ENCODE measurements at regions not wholly inside any gene's neighbourhood (a gene's known extent, or its start where the extent isn't known, plus 50 kb on each side); places are given as distances from the start of the nearest gene placed in this dataset.

DNA sequence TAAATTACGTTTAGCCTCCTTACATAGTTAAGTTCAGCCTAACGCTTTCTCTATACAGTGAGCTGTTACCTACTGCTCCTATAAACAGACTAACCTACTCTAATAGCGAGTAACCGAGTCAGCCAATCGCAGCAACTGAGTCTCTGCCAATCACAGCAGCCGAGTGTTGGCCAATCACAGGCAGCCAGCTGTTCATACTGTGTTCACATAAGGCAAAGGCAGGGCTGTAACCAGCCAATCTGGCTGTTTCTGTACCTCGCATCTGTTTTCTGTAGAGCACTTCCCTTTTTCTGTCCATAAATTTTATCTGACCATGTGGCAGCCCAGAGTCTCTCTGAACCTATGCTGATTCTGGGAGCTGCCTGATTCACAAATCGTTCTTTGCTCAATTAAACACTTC, 263.9 kb upstream of the JARID2 start:
- intact Hi-C loops (cut with micrococcal nuclease) = no loop called here
- no peak for DNase-seq (ENCODE audit: low read depth, low spot score)
- Histone ChIP-seq H3K4me3 (replicated peaks in 1 of 2; ENCODE audit: low read depth in 1 of 2, low read length in 2 of 2) (no peak overlapping the region), H4K20me1 (ENCODE audit: insufficient read depth) (no peaks in the 10 kb centered on the region), H3K27me3 (ENCODE audit: insufficient read depth, low read length) (no peaks in the 10 kb centered on the region), H3K79me2 (ENCODE audit: insufficient read depth, low read length) (no peaks in the 10 kb centered on the region), H3K36me3 (ENCODE audit: control insufficient read depth in 1 of 2, insufficient read depth in 2 of 2, low read length in 2 of 2) (no peaks in the 10 kb centered on the region), H3K27ac (ENCODE audit: low read depth, low read length) (no peak overlapping the region), H2AFZ (ENCODE audit: low read depth, low read length, poor library complexity, severe bottlenecking) (no peak overlapping the region), H3K4me2 (ENCODE audit: low read length) (no peak overlapping the region), H3K9me3 (ENCODE audit: control insufficient read depth in 1 of 2, insufficient read depth in 1 of 2, low read depth in 1 of 2, low read length in 2 of 2) (no peaks in the 10 kb centered on the region), H3K4me1 (ENCODE audit: control insufficient read depth in 1 of 2, insufficient read depth in 2 of 2, low read length in 2 of 2) (peaks cover 0 to 7% of the 10 kb centered on the region in 2 experiments; a peak in 1 of 4 replicates), H3K9ac (ENCODE audit: low read length) (no peak overlapping the region), H3K9me2 (ENCODE audit: insufficient read depth) (no peaks in the 10 kb centered on the region)
- ChIA-PET CTCF (no interaction called here), RAD21 (ENCODE audit: low non-redundant PET in 1 of 2, low total read pairs in 2 of 2, uncharacterized antibody in 2 of 2, unreplicated experiment in 2 of 2) (no interaction called here), POLR2A (no interaction called here)
- no peak for ATAC-seq
- TF ChIP-seq, protein P1, sequence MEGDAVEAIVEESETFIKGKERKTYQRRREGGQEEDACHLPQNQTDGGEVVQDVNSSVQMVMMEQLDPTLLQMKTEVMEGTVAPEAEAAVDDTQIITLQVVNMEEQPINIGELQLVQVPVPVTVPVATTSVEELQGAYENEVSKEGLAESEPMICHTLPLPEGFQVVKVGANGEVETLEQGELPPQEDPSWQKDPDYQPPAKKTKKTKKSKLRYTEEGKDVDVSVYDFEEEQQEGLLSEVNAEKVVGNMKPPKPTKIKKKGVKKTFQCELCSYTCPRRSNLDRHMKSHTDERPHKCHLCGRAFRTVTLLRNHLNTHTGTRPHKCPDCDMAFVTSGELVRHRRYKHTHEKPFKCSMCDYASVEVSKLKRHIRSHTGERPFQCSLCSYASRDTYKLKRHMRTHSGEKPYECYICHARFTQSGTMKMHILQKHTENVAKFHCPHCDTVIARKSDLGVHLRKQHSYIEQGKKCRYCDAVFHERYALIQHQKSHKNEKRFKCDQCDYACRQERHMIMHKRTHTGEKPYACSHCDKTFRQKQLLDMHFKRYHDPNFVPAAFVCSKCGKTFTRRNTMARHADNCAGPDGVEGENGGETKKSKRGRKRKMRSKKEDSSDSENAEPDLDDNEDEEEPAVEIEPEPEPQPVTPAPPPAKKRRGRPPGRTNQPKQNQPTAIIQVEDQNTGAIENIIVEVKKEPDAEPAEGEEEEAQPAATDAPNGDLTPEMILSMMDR (IDR thresholded peaks at IDR 0.05 in 2 of 3, conservative IDR thresholded peaks at IDR 0.05 in 1 of 3; ENCODE audit: borderline replicate concordance in 1 of 3, insufficient read depth in 1 of 3, low read depth in 2 of 3, low read length in 2 of 3) = no peak
- TF ChIP-seq ELF1 (IDR thresholded peaks at IDR 0.05; ENCODE audit: borderline replicate concordance, low read depth) = no peak
- TF ChIP-seq, protein P2, sequence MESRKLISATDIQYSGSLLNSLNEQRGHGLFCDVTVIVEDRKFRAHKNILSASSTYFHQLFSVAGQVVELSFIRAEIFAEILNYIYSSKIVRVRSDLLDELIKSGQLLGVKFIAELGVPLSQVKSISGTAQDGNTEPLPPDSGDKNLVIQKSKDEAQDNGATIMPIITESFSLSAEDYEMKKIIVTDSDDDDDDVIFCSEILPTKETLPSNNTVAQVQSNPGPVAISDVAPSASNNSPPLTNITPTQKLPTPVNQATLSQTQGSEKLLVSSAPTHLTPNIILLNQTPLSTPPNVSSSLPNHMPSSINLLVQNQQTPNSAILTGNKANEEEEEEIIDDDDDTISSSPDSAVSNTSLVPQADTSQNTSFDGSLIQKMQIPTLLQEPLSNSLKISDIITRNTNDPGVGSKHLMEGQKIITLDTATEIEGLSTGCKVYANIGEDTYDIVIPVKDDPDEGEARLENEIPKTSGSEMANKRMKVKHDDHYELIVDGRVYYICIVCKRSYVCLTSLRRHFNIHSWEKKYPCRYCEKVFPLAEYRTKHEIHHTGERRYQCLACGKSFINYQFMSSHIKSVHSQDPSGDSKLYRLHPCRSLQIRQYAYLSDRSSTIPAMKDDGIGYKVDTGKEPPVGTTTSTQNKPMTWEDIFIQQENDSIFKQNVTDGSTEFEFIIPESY (IDR thresholded peaks at IDR 0.05; ENCODE audit: extremely low read depth, insufficient replicate concordance, low read length) = no peak
- no peak for TF ChIP-seq EZH2phosphoT487 (IDR thresholded peaks at IDR 0.05; ENCODE audit: borderline replicate concordance)
- TF ChIP-seq, protein P3, sequence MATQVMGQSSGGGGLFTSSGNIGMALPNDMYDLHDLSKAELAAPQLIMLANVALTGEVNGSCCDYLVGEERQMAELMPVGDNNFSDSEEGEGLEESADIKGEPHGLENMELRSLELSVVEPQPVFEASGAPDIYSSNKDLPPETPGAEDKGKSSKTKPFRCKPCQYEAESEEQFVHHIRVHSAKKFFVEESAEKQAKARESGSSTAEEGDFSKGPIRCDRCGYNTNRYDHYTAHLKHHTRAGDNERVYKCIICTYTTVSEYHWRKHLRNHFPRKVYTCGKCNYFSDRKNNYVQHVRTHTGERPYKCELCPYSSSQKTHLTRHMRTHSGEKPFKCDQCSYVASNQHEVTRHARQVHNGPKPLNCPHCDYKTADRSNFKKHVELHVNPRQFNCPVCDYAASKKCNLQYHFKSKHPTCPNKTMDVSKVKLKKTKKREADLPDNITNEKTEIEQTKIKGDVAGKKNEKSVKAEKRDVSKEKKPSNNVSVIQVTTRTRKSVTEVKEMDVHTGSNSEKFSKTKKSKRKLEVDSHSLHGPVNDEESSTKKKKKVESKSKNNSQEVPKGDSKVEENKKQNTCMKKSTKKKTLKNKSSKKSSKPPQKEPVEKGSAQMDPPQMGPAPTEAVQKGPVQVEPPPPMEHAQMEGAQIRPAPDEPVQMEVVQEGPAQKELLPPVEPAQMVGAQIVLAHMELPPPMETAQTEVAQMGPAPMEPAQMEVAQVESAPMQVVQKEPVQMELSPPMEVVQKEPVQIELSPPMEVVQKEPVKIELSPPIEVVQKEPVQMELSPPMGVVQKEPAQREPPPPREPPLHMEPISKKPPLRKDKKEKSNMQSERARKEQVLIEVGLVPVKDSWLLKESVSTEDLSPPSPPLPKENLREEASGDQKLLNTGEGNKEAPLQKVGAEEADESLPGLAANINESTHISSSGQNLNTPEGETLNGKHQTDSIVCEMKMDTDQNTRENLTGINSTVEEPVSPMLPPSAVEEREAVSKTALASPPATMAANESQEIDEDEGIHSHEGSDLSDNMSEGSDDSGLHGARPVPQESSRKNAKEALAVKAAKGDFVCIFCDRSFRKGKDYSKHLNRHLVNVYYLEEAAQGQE (IDR thresholded peaks at IDR 0.05; ENCODE audit: low read depth) = no peak
- no peak for TF ChIP-seq JUND (IDR thresholded peaks at IDR 0.05)
- no peak for TF ChIP-seq EGR1 (IDR thresholded peaks at IDR 0.05; ENCODE audit: low read depth)
- TF ChIP-seq, protein P4, sequence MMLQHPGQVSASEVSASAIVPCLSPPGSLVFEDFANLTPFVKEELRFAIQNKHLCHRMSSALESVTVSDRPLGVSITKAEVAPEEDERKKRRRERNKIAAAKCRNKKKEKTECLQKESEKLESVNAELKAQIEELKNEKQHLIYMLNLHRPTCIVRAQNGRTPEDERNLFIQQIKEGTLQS (IDR thresholded peaks at IDR 0.05) = no peak
- TF ChIP-seq SP1 (IDR thresholded peaks at IDR 0.05; ENCODE audit: low read depth) = no peak
- TF ChIP-seq CBX3 (IDR thresholded peaks at IDR 0.05; ENCODE audit: low read depth) = no peak
- no peak for TF ChIP-seq SIN3A (IDR thresholded peaks at IDR 0.05; ENCODE audit: low read depth)
- no peak for TF ChIP-seq FOSL1 (IDR thresholded peaks at IDR 0.05; ENCODE audit: low read depth)
- TF ChIP-seq SRF (IDR thresholded peaks at IDR 0.05; ENCODE audit: low read depth) = no peak
- TF ChIP-seq TCF7L2 (IDR thresholded peaks at IDR 0.05; ENCODE audit: borderline replicate concordance, extremely low read depth, insufficient read depth, insufficient read length) = no peak
- no TSS peak for BruUV-seq (replicated peaks)

Measured in HCT116 (cell line).